Calu3 (cell line): ENCODE measurements at regions not wholly inside any gene's neighbourhood (a gene's known extent, or its start where the extent isn't known, plus 50 kb on each side); places are given as distances from the start of the nearest gene placed in this dataset.

Experiments
- BruUV-seq: library from RNA; stranded (reverse); fragments of 400-500 nt; replicated peaks from 2 replicates; lab custom pipeline; 2021; lab: Mats Ljungman, UMichigan
- CTCF ChIA-PET: fragments of 300-600 bp; sonication (Branson Sonifier 250); formaldehyde crosslinking; loops from one replicate; lab custom pipeline; 2022; ENCODE audit warnings: antibody characterized with exemption; lab: Charles Lee
- DNase-seq: peaks from one replicate; pipeline ENCODE4 v3.0.0; 2022
- H3K27ac Mint-ChIP-seq: one replicate; pipeline ENCODE4 v1.8.0; 2022; ENCODE audit warnings: mixed read lengths; ENCODE audit not compliant: unreplicated experiment
- H3K27me3 Mint-ChIP-seq: one replicate; pipeline ENCODE4 v1.8.0; 2022; ENCODE audit warnings: mixed read lengths; ENCODE audit not compliant: unreplicated experiment
- H3K36me3 Mint-ChIP-seq: one replicate; pipeline ENCODE4 v1.8.0; 2022; ENCODE audit warnings: mild to moderate bottlenecking, moderate library complexity, mixed read lengths; ENCODE audit not compliant: insufficient read depth, unreplicated experiment
- H3K4me1 Mint-ChIP-seq: one replicate; pipeline ENCODE4 v1.8.0; 2022; ENCODE audit warnings: mild to moderate bottlenecking, low read depth, mixed read lengths; ENCODE audit not compliant: unreplicated experiment
- H3K4me3 Mint-ChIP-seq: one replicate; pipeline ENCODE4 v1.8.0; 2022; ENCODE audit warnings: mild to moderate bottlenecking, low read depth, moderate library complexity, mixed read lengths; ENCODE audit not compliant: unreplicated experiment
- H3K9me3 Mint-ChIP-seq: one replicate; pipeline ENCODE4 v1.8.0; 2022; ENCODE audit warnings: low read depth, mixed read lengths; ENCODE audit not compliant: unreplicated experiment
- CTCF ChIP-seq: fragments of 200-600 bp; IDR thresholded peaks from one replicate; pipeline ENCODE4 v1.8.0; 2022; ENCODE audit warnings: antibody characterized with exemption; ENCODE audit not compliant: unreplicated experiment
- intact Hi-C: fragments of 100-400 bp; cut with micrococcal nuclease; formaldehyde crosslinking; loops from one replicate; pipeline ENCODE4 v1.10.0; 2022; ENCODE audit not compliant: unreplicated experiment

- Mint-ChIP-seq H3K4me3 (no peak overlapping the region), H3K36me3 (no peaks in the 10 kb centered on the region), H3K27me3 (peaks cover 31% of the 10 kb centered on the region), H3K27ac (no peak overlapping the region), H3K4me1 (no peaks in the 10 kb centered on the region), H3K9me3 (no peaks in the 10 kb centered on the region)
- intact Hi-C loops = no loop called here
- no TSS peak for BruUV-seq
- CTCF ChIA-PET = no interaction called here
- DNase-seq = no peak
- TF ChIP-seq CTCF = no peak
Observed at GRCh38 chr10:29208845-29209244, 80.0 kb upstream of the LYZL1 start.

- Mint-ChIP-seq H3K27me3 (peaks cover 29% of the 10 kb centered on the region), H3K4me1 (no peaks in the 10 kb centered on the region), H3K9me3 (no peaks in the 10 kb centered on the region), H3K27ac (no peak overlapping the region), H3K36me3 (no peaks in the 10 kb centered on the region), H3K4me3 (no peak overlapping the region)
- no peak for TF ChIP-seq CTCF
- no TSS peak for BruUV-seq
- no peak for DNase-seq
- intact Hi-C loops = no loop called here
- CTCF ChIA-PET = no interaction called here
Observed at GRCh38 chr10:29209830-29210229, 79.0 kb upstream of the LYZL1 start.

- H3K9me3 Mint-ChIP-seq = no peaks in the 10 kb centered on the region
- no peaks in the 10 kb centered on the region for H3K4me1 Mint-ChIP-seq
- intact Hi-C loops = no loop called here
- H3K4me3 Mint-ChIP-seq = no peak overlapping the region
- peaks cover 28% of the 10 kb centered on the region for H3K27me3 Mint-ChIP-seq
- TF ChIP-seq CTCF = no peak
- no peak for DNase-seq
- CTCF ChIA-PET = no interaction called here
- BruUV-seq = no TSS peak
- H3K36me3 Mint-ChIP-seq = no peaks in the 10 kb centered on the region
- no peak overlapping the region for H3K27ac Mint-ChIP-seq
Observed at GRCh38 chr10:29210266-29210868, 78.5 kb upstream of the LYZL1 start.

GRCh38 chr10:29212597-29212996 is 76.3 kb upstream of the LYZL1 start:
- no peak overlapping the region for H3K4me3 Mint-ChIP-seq
- peaks cover 13% of the 10 kb centered on the region for H3K27me3 Mint-ChIP-seq
- H3K36me3 Mint-ChIP-seq = no peaks in the 10 kb centered on the region
- H3K4me1 Mint-ChIP-seq = no peaks in the 10 kb centered on the region
- CTCF ChIA-PET = no interaction called here
- no peak for DNase-seq
- no TSS peak for BruUV-seq
- TF ChIP-seq CTCF = no peak
- intact Hi-C loops = no loop called here
- no peaks in the 10 kb centered on the region for H3K9me3 Mint-ChIP-seq
- no peak overlapping the region for H3K27ac Mint-ChIP-seq
